Stimulated activated CD8-positive, alpha-beta memory T cell treated with anti-CD3 and anti-CD28 coated beads, Interleukin-4, amount 100 ng/mL, for 4 hours (primary cell): ENCODE measurements at regions not wholly inside any gene's neighbourhood (a gene's known extent, or its start where the extent isn't known, plus 50 kb on each side); places are given as distances from the start of the nearest gene placed in this dataset.

ENCODE experiments used
- DNase-seq, 2 donors: peaks; one replicate each; pipeline ENCODE4 v3.0.0-alpha.2; 2020; ENCODE audit warnings: low read depth in 2 of 2, low spot score in 1 of 2

DNA sequence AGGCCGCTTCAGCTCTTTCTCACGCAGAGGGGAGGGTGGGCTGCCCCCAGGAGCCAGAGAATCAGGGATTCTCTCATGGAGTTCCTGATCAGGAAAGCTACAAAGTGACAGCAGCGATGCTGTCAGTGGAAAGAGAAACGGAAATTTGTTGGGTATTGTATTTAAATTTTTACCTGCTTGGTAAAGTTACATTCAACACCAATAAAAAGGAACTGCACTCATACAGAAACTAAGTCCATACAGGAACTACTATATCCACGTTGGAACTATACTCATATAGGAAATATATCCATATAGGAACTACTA lies 325.5 kb upstream of the IRX4 start:
- no peak for DNase-seq

DNA sequence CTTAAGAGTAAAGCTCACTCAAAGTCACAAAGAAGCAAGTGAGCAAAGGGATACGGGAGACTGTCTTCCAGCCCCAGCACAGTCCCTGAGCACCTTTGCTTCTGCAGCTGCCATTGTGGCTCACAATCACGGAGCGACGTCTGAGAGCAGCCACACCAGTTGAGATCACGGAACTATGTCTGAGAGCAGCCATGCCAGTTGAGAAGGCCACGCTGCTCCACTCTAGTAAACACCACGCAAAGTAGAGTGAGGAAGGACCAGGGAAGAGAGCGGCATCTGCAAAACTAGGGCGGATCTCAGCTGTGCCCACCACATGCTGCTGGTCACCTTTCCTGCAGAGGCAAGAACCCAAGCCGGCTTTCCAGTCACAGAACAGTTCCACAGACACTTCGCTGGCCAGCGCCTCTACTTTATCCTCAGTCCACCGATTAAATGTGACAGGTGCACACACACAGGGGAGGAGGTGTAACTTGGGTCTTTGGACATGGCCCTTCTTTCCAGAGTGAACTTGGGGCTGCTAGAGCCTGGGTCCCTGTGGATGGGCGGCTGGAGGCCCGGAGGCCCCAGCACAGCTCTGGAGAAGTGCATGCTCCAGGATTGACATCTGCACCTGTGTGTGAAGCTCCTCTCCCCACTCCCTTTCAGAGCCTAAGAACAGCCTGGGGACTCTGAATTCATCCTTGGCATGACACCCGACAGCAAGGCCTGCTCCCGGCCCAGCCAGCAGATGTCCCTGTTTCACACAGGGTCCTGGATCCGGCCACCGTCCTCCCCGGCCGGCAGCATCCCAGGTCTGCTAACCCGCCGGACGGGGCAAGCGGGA lies 324.9 kb upstream of the IRX4 start:
- DNase-seq: no peak

GRCh38 chr5:2207109-2207399 lies 324.3 kb upstream of the IRX4 start:
- no peak for DNase-seq

GRCh38 chr5:2206293-2207108 lies 323.8 kb upstream of the IRX4 start:
- DNase-seq: no peak

DNA sequence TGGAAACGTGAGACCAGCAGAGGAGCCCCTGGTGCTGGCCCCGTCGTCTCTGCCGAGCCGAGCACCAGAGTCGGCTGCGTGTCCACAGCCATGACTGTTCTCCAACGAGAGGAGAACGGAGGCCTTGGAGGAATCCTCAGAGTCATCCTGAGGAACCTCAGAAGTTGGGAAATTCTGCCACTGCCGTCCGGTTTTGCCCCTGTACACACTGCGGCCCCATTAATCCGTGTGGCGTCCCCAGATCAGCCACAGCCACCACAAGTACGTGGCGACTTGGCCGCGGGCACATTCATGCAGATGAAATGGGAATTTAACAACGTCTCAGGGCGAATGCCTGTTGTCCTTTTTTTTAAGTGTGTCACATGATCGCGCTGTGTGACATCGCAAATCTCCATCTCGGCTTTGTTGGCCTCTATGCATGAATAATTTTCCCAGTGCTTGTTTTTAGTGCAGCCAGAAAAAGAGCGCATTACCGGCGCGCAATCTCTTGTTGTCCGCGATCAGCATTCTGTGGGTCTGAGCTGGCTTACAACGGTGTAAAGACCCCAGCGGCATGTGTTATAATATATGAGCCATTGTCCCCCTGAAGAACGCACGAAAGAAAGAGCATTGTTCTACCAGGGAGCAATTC lies 323.0 kb upstream of the IRX4 start:
- no peak for DNase-seq

DNA sequence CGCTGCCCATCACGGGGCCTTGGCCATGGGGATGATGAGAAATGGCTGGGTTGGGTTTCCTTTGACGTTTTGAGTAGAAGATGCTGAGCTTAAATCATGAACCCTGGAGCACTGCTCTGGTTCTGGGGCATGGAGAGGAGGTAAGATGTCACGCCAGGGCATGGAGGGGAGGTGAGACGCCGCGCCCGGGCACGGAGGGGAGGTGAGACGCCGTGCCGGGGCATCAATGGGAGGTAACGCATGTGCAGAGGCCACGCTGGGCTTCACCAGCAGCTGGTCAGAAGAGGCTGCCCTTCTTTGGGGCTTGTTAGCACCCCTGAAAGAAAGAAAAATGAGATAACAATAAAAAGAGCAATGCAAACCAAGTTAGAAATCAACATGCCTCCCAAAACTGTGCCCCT lies 322.5 kb upstream of the IRX4 start:
- no peak for DNase-seq

DNA sequence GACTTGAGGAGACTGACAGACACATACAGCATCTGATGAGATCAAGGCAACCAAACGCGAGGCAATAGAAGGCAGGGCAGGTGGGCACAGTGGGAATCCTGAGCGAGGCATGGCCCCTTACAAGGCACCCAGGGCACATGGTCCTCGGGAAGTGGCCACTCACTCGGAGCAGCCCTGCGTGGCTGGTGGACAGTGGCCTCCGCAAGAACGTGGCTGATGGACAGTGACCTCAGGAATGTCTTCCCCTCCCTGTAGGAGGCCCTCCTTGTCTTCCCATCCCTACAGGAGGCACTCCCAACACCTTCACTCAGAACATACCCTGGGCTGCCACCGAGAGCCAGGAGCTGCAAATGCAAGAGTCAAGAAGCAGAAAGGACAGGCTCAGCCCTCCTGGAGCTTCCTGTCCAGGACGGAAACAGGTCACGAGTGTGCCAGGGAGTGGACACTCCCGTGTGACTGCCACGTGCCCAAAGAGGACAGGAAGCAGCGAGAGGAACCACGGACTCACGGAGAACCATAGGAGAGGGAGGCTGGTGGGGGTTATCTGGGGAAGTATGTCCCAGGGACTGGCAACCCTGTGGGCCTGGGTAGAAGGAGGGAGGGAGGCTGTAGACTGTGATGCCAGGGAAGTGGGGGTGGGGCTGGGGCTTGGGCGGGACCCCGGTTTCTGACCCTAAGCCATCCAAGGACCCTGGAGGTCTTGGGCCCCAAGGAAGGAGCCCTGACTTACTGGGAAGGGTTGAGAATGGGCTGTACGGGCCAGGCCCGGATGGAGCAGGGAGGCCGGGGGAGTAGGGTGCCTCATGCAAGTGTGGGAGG lies 321.9 kb upstream of the IRX4 start:
- DNase-seq: no peak

DNA sequence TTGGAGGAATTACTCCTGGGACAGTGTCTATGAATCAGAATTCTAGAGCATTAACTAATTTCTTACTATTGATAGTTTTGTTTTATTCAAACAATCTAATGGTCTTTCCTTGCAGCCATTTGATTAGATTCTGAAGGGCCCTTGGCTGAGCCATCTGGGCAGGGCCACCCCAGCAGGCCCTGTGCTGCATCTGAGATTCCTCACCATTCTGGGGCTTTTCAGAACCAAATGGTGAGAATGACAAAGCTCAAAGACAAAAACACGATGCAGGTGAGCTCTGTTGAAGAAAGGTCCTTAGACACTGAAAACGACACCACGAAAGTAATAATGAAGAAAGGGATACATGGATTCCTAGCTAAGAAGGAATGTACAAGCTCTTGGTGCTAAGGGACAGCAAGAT lies 321.0 kb upstream of the IRX4 start:
- no peak for DNase-seq

DNA sequence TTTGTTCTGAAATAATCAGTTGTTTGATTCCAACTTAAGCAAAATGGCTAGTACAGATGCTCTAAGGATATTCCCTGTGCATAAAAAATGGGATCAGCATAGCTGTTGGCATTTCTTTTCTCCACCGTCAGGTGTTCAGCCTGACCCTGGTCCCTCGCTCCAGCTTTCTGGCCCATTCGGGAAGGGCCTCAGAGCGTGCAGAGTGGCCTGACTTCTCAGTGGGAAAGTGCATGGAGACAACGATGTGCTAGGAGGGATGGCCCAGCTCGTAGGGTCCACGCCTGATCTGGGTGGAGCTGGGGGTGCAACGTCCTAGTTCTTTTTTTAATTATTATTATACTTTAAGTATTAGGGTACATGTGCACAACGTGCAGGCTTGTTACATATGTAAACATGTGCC lies 319.1 kb upstream of the IRX4 start:
- DNase-seq: no peak

DNA sequence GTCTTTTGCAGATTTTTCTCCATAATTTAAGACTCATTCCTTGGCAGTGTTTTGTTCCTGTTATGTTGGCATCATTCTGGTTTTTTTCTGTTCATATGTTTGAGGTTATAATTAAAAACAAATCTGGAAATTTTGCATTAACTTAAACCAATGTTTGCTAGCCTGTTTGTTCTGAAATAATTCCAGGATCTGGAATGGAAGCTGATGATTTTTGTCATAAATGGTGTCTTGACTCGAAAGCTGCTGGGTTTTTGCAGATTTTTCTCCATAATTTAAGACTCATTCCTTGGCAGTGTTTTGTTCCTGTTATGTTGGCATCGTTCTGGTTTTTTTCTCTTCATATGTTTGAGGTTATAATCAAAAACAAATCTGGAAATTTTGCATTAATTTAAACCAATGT lies 318.7 kb upstream of the IRX4 start:
- no peak for DNase-seq

GRCh38 chr5:2201011-2201410 lies 318.3 kb upstream of the IRX4 start:
- no peak for DNase-seq

DNA sequence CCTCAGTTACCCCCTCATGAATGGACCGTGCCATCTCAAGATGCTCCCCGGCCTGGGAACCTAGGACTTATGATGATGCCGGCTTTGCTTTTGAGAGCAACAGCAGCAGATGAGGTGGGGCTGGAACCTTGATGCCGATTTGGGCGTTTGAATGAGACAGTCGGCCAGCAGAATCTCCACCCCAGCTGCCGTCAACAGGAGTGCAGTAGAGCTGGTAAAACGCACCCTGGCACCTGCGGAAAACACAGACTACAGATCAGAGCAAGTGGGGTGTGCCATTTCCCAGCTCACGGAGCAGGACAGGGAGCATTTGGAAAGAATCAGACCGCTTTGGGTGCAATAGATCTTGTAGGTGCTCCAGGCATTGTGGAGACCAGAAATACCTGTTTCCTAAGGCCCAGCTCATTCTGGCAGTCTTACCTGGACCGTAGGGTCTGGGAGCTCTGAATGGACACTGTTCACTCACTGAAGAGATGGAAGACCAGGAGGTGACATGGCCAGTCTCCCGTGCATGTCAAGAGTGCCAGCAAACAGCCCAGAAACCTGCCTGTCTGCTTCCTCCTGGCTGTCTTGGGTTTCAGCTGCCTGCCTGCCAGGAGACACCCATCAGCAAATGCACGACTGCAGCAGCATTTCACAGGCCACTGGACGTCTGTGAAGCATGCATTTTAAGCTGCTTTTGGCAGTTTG lies 317.7 kb upstream of the IRX4 start:
- DNase-seq: no peak

- DNase-seq: no peak
Measured at GRCh38 chr5:2199697-2200096, 317.0 kb upstream of the IRX4 start.

DNA sequence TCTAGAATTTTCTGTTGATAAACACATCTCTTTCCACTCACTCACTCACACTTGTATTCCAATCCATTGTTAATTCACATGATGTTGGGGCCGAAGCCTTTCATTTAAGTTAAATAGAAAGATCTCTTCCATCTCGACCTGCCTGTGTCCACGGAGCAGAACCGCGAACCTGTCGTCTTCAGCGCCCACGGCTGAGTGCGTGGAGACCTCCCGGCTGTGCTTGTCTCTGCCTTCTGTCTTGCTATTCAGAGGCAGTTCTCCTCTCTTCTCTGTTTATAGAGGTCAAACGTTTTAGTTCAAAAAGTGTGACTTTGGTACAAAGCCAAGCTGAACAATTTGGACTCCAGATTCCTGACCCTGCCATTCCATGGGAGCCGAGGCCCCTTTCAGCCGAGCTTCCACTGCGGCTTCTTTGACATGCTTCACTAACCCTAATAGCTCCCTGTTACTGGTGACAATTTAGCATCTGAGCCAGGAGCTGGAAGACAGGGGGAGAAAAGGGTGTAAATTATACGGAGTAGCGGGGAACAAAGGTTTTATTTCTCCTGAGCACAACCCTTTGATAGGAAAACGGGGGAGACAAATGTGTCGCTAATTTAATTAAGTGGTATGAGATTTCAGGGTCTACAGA lies 314.4 kb upstream of the IRX4 start:
- DNase-seq: no peak

GRCh38 chr5:2196416-2196815 lies 313.7 kb upstream of the IRX4 start:
- DNase-seq: no peak

- DNase-seq: no peak
Measured at GRCh38 chr5:2194949-2195348, 312.2 kb upstream of the IRX4 start.

GRCh38 chr5:2194236-2194555 lies 311.5 kb upstream of the IRX4 start:
- DNase-seq: no peak

DNA sequence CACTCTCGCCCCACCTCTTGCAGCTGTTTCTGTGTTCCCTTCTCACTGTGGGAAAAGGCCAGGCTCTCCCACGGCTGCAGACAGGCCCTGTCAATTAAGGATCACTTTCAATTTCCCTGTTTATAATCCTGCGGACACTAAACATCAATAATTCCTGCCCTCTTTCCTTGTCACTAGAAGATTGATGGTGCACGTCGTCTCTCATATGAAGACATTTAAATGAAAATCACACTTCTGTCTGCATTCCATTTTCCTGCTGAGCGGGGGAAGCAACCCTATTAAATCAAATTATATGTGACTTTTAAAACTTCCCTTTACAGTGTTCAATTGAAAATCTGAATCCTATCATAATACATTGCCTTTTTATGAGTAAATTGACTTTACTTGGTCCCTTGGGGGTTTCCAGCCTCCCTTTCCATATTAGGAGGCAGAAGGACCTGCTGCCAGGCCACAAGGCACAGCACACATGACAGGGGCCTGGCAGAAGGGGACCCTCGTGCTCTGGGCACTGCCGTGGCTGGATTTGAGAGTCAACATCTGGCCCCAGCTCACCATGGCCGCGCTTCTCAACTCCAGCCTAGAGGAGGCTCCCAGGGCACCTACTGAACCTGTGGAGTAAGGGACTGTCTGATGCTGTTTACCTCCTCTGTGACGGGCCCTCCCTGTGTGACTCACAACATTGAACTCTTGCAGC lies 311.0 kb upstream of the IRX4 start:
- no peak for DNase-seq

GRCh38 chr5:2193142-2193541 lies 310.4 kb upstream of the IRX4 start:
- no peak for DNase-seq

GRCh38 chr5:2192496-2192895 lies 309.8 kb upstream of the IRX4 start:
- DNase-seq: no peak
